ENCODE measurements at regions not wholly inside any gene's neighbourhood (a gene's known extent, or its start where the extent isn't known, plus 50 kb on each side); places are given as distances from the start of the nearest gene placed in this dataset.

DNA sequence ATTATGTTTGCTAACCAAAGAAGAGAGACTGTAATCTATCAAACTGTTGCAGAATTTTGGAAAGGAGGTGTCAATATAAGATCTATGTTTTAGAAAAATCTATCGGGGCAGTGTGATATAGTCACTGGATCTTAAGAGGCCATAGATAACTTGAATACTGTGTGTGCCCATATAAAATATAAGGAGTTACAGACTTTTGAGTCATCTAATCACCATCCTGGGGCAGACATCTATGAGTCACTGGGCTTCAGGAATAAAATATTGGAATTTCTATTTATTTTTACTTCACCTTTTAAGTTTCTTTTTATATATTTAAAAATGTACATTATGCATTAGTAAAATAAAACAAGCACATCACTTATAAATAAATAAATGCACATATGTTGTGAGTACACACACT lies 509.3 kb upstream of the MAN1A1 start:
- Histone ChIP-seq H3K9me1 (ENCODE audit: control insufficient read depth, insufficient read depth, low read length) (no peaks in the 10 kb centered on the region), H3K4me3 (no peak overlapping the region), H3K79me2 (ENCODE audit: control insufficient read depth, insufficient read depth, low read length) (no peaks in the 10 kb centered on the region), H3K9ac (ENCODE audit: insufficient read depth in 1 of 2, low read depth in 2 of 2, low read length in 2 of 2) (no peak overlapping the region), H3K4me2 (ENCODE audit: insufficient read depth, low read length) (no peak overlapping the region), H3K27ac (ENCODE audit: extremely low read depth, low read depth, low read length) (no peak overlapping the region), H3K4me1 (replicated peaks in 1 of 2; ENCODE audit: control insufficient read depth in 2 of 2, insufficient read depth in 2 of 2, low read length in 2 of 2) (no peaks in the 10 kb centered on the region), H3K27me3 (ENCODE audit: control insufficient read depth in 2 of 2, insufficient read depth in 2 of 2, low read length in 2 of 2) (no peaks in the 10 kb centered on the region), H3K9me3 (replicated peaks; ENCODE audit: control insufficient read depth, insufficient read depth, low read depth, low read length) (no peaks in the 10 kb centered on the region), H4K20me1 (replicated peaks; ENCODE audit: control insufficient read depth, insufficient read depth, low read length) (no peaks in the 10 kb centered on the region), H3K36me3 (ENCODE audit: control insufficient read depth, insufficient read depth, low read length) (no peaks in the 10 kb centered on the region), H2AFZ (ENCODE audit: low read depth, low read length) (no peak overlapping the region)
- ChIA-PET POLR2A (no interaction called here), CTCF (ENCODE audit: low intra/inter-chr PET ratio) (no interaction called here)
- FAIRE-seq, result no peak
- intact Hi-C loops (cut with micrococcal nuclease), result no loop called here
- DNase-seq (ENCODE audit: extremely low read depth in 1 of 4, low spot score in 3 of 4), result no peak
- in situ Hi-C loops (cut with MboI), result no loop called here
- WGBS (ENCODE audit: insufficient coverage, low coverage, missing lambda C conversion rate), result 6% methylated on average over 1 of the region's 1 CpG
- no TSS peak for BruUV-seq (replicated peaks)
- no peak for ATAC-seq
- TF ChIP-seq ZNF324 (CRISPR knock-in tag; IDR thresholded peaks at IDR 0.05) (no peak), RFX5 (IDR thresholded peaks at IDR 0.05; ENCODE audit: low read depth, low read length) (no peak), ZNF124 (CRISPR knock-in tag; IDR thresholded peaks at IDR 0.05) (no peak), MCM2 (IDR thresholded peaks at IDR 0.05; ENCODE audit: low read depth) (no peak), RBM39 (optimal IDR thresholded peaks at IDR 0.05; ENCODE audit: low read depth, low read length) (no peak), U2AF1 (optimal IDR thresholded peaks at IDR 0.05; ENCODE audit: low read depth, low read length) (no peak)
- TF ChIP-seq, protein P1, sequence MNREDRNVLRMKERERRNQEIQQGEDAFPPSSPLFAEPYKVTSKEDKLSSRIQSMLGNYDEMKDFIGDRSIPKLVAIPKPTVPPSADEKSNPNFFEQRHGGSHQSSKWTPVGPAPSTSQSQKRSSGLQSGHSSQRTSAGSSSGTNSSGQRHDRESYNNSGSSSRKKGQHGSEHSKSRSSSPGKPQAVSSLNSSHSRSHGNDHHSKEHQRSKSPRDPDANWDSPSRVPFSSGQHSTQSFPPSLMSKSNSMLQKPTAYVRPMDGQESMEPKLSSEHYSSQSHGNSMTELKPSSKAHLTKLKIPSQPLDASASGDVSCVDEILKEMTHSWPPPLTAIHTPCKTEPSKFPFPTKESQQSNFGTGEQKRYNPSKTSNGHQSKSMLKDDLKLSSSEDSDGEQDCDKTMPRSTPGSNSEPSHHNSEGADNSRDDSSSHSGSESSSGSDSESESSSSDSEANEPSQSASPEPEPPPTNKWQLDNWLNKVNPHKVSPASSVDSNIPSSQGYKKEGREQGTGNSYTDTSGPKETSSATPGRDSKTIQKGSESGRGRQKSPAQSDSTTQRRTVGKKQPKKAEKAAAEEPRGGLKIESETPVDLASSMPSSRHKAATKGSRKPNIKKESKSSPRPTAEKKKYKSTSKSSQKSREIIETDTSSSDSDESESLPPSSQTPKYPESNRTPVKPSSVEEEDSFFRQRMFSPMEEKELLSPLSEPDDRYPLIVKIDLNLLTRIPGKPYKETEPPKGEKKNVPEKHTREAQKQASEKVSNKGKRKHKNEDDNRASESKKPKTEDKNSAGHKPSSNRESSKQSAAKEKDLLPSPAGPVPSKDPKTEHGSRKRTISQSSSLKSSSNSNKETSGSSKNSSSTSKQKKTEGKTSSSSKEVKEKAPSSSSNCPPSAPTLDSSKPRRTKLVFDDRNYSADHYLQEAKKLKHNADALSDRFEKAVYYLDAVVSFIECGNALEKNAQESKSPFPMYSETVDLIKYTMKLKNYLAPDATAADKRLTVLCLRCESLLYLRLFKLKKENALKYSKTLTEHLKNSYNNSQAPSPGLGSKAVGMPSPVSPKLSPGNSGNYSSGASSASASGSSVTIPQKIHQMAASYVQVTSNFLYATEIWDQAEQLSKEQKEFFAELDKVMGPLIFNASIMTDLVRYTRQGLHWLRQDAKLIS (CRISPR knock-in tag; IDR thresholded peaks at IDR 0.05), result no peak
- TF ChIP-seq, protein P2, sequence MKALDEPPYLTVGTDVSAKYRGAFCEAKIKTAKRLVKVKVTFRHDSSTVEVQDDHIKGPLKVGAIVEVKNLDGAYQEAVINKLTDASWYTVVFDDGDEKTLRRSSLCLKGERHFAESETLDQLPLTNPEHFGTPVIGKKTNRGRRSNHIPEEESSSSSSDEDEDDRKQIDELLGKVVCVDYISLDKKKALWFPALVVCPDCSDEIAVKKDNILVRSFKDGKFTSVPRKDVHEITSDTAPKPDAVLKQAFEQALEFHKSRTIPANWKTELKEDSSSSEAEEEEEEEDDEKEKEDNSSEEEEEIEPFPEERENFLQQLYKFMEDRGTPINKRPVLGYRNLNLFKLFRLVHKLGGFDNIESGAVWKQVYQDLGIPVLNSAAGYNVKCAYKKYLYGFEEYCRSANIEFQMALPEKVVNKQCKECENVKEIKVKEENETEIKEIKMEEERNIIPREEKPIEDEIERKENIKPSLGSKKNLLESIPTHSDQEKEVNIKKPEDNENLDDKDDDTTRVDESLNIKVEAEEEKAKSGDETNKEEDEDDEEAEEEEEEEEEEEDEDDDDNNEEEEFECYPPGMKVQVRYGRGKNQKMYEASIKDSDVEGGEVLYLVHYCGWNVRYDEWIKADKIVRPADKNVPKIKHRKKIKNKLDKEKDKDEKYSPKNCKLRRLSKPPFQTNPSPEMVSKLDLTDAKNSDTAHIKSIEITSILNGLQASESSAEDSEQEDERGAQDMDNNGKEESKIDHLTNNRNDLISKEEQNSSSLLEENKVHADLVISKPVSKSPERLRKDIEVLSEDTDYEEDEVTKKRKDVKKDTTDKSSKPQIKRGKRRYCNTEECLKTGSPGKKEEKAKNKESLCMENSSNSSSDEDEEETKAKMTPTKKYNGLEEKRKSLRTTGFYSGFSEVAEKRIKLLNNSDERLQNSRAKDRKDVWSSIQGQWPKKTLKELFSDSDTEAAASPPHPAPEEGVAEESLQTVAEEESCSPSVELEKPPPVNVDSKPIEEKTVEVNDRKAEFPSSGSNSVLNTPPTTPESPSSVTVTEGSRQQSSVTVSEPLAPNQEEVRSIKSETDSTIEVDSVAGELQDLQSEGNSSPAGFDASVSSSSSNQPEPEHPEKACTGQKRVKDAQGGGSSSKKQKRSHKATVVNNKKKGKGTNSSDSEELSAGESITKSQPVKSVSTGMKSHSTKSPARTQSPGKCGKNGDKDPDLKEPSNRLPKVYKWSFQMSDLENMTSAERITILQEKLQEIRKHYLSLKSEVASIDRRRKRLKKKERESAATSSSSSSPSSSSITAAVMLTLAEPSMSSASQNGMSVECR (CRISPR knock-in tag; IDR thresholded peaks at IDR 0.05), result no peak
- TF ChIP-seq, protein P3, sequence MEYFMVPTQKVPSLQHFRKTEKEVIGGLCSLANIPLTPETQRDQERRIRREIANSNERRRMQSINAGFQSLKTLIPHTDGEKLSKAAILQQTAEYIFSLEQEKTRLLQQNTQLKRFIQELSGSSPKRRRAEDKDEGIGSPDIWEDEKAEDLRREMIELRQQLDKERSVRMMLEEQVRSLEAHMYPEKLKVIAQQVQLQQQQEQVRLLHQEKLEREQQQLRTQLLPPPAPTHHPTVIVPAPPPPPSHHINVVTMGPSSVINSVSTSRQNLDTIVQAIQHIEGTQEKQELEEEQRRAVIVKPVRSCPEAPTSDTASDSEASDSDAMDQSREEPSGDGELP (CRISPR knock-in tag; IDR thresholded peaks at IDR 0.05; ENCODE audit: borderline replicate concordance), result no peak
- TF ChIP-seq, protein P4, sequence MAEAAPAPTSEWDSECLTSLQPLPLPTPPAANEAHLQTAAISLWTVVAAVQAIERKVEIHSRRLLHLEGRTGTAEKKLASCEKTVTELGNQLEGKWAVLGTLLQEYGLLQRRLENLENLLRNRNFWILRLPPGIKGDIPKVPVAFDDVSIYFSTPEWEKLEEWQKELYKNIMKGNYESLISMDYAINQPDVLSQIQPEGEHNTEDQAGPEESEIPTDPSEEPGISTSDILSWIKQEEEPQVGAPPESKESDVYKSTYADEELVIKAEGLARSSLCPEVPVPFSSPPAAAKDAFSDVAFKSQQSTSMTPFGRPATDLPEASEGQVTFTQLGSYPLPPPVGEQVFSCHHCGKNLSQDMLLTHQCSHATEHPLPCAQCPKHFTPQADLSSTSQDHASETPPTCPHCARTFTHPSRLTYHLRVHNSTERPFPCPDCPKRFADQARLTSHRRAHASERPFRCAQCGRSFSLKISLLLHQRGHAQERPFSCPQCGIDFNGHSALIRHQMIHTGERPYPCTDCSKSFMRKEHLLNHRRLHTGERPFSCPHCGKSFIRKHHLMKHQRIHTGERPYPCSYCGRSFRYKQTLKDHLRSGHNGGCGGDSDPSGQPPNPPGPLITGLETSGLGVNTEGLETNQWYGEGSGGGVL (CRISPR knock-in tag; IDR thresholded peaks at IDR 0.05), result no peak
